CD4-positive, alpha-beta T cell treated with Interleukin-6 for 4 hours (primary cell): ENCODE measurements at regions not wholly inside any gene's neighbourhood (a gene's known extent, or its start where the extent isn't known, plus 50 kb on each side); places are given as distances from the start of the nearest gene placed in this dataset.
"Not testable (repeated sequence)": the region's sequence is repeated elsewhere in the genome, so short reads cannot be mapped to it uniquely, and the experiment has no call there.

Experiments
- DNase-seq: peaks from one replicate; pipeline ENCODE4 v3.0.0-alpha.2; 2020; ENCODE audit warnings: mixed read lengths

DNA sequence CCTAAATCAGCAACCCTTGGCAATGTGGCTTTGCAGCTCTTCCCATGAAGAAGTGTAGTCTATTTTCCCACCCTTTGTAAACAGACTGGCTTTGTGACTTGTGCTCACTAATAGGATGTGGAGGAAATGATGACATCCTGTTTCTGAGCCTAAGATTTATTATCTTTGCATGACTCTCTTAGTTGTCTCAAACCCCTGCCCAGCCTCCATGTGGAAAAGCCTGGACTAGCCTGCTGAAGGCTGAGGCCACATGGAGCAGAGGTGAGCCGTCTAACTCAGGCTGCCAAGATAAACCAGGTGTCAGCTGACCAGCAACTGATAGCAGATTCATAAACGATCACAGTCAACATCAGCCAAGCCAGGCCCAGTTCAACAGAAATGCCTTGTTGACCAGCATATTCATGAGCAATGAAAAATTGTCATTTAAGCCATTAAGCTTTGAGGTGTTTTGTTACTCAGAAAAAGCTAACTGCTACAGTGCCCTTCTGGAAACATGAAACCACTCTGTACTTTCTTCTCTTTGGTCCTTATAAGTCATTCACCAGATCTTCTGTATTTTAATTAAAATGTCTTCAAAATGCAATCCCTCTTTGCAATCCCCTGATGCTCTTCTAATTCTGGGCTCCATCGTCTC is 586.3 kb upstream of the ANKRD30A start:
- no peak for DNase-seq

DNA sequence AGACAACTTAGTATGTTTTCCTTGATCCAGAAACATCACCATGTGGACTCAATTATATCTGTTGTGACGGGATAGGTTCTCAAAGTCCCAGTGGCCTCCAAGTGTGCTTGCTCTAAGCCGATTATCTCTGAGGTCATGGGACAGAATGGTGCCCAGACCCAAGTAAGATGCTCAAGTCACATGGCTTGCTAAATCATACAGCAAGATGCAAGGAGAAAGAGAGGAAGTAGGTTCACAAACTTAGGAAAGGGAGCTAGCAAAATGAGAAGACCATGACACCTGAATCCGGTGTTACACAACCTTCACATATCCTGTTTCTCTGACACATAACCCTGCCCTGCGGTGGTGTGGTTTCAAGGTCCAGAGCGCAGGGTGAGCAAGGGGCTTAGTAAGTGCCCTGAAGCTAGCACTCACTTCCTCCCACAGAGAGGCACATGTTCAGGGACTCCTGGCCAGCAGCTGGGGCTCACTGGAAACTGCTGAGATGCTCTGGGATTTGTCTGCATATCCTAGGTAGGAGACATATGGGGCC is 590.9 kb upstream of the ANKRD30A start:
- DNase-seq: no peak

DNA sequence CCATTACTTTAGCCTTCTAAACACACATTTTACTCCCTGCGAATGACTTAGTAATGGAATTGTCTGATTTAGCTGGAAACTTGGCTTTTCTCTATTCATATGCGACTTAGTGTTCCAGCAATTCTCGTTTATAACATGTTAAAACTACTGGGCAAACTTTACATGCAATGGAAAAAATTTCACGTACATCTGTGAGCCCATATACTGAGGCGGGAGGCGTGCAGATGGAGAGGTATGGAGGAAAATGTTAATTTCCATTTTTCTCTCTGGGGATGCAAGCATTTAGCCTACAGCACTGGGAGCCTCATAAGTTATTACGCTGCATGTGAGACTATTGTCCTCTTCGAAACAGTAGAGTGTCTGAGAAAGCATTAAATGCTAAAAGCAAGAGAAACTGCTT is 591.5 kb upstream of the ANKRD30A start:
- no peak for DNase-seq

DNA sequence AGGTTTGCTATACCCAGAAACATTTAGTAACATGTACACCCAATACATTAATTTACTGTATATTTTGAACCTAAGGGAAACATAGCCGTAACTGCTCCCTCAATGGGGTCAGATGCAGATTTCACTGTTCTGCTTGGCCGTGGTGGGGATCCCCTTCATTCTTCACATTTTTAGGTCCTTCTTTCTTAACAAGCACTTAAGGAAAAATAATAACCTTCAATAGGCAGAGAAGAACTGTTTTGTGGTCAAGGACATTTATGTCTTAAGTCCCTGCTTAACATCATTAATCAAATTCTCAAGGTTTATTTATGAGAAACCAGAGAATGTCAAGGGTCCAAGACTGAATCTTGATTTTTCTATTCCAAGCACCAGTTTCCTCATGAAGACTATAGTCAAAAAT is 592.1 kb upstream of the ANKRD30A start:
- no peak for DNase-seq

DNA sequence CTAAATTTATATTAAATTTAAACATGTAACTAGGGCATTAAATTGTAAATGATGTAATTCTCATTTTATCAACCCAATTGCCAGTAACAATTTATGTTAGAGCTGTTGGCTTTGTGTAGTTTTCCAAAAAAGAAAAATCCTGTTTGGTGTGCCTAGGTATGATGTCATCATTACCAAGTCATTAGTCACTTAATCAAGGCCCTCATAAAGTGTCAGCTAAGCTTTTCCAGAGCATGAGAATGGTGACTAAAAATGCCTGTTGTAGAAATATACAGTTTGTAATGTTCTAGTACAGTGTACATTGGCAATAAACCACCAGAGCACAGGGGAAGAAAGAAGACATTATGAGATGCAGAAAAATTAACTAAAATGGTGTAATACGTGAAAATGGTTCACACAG is 593.8 kb upstream of the ANKRD30A start:
- DNase-seq: no peak

DNA sequence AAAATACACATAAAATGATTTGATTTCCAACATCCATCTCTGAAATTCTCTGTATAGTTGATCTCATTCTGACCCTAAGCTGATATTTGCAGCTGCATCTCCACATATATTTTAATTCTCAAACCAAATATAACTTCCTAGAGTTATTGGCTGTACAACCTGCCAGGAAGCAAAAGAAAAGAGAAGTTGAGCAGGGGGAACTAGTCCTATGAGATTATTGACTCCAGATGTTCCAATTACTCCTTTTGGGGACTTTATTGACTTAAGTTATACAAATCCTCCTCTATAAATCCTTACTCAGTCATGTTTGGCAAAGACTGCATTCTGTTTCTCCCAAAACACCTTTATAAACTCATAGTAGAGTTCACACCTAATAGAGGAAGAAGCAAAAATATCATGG is 599.4 kb upstream of the ANKRD30A start:
- DNase-seq: no peak

DNA sequence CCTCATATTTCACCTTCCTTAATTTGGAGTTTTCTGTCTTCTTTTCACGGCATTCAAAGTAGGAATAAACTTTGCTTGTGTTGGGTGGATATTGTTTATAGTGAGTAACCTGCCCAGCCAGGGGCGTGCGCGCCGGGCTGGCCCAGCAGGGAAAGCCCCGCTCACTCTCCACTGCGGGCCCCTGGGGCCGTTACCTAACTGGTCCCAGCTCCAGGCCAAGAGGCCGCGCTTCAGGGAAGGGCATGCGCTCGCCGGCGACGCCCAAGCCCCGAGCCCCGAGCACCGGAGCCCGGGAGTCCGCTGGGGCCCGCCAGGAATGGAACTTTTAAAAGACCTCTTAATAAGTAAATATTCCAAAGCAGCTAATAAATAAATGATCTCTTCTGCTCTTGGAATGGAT is 601.3 kb upstream of the ANKRD30A start:
- DNase-seq: not testable (repeated sequence)

DNA sequence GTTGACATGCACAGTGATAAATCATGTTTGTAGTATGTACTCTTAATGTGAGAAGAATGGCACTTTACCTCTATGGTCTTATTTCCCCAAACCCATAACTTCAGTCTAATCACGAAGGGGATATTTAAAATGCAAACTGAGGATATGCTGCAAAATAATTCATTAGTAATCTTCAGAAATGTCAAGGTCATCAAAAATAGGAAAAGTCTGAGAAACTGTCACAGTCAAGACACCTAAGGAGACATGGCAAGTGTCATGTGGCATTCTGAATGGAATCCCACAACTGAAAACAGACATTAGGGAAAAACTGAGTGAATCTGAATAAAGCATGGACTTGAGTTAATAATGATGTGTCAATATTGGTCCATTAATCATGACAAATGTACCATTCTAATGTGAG is 605.5 kb upstream of the ANKRD30A start:
- no peak for DNase-seq

DNA sequence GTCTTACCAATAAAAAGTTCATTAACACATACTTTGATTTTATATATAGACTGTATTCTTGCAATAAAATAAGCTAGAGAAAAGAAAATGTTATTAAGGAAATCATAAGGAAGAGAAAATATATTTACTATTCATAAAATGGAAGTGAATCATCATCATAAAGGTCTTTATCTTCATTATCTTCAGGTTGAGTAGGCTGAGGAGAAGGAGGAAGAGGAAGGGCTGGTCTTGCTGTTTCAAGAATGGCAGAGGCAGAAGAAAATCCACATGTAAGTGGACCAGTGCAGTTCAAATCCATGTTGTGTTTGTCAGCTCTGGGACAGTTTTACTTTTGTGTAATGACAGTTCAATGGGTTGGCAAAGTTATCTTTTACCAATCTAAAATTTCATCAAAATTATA is 609.1 kb upstream of the ANKRD30A start:
- no peak for DNase-seq

DNA sequence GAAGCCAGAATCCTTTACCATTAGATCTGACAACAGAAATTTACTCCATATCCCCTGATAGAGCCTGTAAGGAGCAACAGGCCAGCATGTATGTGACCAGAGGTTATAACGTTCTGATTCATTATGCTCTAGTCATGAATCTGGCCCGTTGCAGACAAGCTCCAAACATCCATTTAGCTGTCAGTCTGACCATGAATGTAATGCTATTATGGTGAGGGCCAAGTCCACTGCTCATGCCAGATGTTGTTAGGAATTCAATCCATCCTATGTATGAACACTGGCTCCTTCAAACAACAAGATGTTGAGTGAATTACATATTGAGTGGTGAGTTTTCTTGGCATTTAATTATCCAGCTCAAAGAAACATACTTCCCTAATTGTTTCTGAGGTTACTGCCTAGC is 610.1 kb upstream of the ANKRD30A start:
- DNase-seq: no peak

DNA sequence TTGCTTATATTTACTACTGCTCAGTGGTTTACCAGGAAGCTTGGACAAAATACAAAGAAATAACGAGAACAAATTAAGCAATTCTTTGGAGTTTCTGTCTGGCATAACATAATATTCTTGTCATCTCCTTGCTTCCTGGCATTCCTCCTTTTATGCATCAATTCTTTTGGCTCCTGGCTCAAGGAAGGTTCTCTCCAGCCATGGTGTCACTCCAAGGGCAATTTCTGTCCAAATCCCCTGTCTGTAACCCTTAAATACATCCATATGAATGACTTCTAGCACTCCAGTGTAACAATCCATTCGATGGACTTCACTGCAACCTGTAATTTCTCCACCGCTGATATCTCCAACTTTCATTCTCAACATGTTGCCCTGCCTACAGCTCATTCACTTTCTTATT is 617.7 kb upstream of the ANKRD30A start:
- DNase-seq: no peak

DNA sequence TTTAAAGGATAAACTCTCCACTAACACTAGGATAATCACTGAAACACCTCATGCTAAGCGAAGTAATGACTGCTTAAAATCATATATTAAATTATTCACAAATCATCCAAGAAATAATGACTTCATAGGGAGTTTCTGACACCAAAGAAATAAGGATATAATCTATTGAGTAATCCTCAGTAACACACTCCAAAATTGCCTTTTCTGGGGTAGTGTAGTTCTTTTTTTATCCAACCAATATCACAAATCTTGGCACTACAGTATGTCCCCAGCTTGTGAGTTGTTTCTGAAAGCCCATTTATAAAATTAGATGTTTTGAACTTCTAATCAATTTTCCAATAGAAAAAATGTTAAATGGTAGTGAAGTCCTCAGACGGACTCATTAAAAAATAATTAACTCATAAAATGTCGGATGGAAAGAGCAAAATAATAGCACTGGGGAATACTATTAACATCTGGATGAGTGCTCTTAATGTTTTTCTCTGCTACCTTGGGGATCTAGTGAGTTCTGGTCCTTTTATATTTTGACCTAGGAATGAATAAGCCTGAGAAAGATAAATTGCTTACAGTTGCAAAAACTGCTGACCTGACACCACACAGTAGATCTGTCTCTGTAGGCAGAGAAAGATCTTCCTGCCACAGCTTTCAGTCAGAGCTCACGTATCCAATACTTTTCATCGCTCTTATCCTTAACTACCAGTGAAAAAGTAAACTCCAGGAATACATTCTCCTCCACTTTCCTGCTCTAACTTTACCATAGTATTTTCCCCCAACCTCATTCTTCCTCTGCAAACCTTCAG is 618.5 kb upstream of the ANKRD30A start:
- DNase-seq: no peak

DNA sequence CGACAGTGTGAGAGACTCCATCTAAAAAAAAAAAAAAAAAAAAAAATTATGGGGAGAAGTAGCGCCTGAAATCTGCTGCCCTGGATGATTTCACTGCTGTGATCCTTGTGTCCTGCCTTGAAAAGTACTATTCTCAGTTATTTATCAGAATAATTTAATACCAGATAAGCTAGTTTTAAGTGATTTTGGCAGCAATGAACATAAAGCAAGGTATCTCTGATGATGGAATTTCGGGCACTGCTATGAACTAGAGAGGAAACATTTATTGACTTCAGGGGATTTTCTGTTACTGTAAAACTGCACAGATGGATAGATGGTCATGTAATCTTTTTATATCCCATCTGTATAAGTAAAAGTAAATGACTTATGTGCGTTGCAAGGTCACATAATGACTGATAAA is 619.1 kb upstream of the ANKRD30A start:
- no peak for DNase-seq

DNA sequence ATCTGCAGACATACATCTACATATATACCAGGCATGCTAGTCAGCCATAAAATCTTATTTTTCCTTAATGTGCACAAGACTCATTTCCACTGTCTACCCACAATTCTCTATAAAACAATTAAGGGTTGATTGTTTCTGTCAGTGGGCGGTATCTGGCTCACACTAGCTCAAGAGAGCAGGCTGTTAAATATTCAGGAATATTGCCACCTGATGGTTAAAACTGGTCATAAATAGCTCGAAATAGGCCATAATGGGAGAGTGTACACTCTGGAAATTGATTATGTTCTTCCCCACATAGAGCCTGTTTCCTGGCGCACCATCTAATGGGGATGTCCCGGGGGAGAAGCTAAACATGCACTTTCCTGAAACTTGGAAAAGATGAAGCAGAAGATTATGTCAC is 620.6 kb upstream of the ANKRD30A start:
- no peak for DNase-seq

DNA sequence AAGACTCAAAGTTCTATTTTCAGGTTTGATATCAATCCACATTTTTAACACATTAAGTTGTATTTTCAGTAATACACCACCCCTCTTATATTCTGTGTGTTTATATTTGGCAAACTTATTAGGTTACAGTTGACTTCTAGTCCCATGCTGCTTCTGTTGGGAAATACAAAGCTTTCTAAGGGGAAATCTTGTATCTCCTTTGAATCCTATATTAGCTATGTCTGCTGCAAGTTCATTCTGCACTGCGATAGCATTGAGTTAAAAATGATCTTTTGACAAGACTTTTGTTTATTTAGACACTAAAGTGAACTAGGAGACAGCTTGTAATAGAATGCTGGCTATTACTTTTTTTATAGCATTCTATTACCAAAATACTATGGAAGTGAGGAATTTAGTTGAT is 625.1 kb upstream of the ANKRD30A start:
- DNase-seq: no peak

DNA sequence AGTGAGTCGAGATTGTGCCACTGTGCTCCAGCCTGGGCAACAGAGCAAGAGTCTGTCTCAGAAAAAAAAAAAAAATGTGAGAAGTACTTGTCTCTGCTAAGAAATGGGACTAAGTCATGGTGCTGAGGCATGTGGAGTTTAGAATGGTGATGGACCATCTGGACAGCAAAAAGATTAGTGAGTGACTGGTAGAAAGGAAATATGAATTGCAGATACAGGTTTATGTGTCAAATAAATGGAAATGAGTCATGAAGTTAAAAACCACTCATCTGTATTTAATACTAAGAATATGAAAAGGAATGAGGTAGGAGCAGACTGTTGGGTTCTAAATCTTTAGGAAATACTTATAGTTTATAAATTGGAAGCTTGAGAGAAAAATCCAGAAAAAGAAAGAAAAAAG is 625.7 kb upstream of the ANKRD30A start:
- DNase-seq: no peak

DNA sequence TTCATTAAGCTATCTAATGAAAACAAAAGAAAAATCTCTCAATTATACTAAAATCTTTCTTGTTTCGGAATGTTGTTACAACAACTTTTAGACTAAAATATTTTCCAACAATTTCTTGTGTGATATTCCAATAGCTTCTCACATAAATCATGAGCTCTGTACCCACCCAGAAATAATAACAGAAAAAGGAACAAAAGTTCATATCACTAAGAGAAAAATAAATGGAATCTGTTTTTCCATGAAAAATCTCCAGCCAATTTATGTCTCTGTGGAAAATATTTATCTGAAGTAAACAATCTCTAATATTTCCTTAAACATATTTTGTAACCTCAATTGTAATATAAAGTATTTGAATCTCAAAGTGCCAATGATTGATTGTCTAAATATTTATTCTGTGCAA is 628.6 kb upstream of the ANKRD30A start:
- no peak for DNase-seq

DNA sequence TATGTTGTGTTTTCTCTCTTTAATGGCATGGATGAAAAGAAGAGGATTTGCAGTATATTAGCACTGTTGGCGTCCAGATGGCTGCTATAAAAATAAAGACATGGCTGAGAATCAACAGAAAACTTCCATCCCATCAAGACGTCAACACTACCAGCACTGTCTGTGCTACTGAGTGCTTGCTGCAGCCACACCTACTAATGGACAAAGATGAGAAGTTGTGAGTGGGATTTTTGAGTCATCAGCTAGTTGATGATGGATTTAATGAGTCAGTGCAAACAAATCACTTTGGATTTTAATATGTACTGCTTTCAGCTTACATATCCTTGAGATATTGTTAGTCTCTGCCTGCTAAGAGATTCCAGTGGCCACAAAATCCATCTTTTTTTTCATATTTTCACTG is 631.0 kb upstream of the ANKRD30A start:
- no peak for DNase-seq

DNA sequence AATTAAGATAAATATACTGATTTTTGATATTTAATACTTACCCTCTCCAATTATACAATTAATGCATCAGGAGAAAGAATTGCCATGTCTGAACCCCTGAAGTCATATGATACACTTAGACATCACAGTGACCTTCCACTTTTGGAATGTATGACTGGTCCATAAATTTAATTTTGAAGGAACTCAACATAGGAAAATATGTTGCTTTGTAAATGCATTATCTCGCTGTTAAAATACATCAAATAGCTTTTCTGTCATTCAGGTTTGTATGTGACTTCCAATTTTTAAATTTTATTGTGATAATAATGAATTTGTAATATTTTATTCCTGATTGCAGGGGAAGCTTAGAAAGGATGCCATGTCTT is 631.9 kb upstream of the ANKRD30A start:
- no peak for DNase-seq

DNA sequence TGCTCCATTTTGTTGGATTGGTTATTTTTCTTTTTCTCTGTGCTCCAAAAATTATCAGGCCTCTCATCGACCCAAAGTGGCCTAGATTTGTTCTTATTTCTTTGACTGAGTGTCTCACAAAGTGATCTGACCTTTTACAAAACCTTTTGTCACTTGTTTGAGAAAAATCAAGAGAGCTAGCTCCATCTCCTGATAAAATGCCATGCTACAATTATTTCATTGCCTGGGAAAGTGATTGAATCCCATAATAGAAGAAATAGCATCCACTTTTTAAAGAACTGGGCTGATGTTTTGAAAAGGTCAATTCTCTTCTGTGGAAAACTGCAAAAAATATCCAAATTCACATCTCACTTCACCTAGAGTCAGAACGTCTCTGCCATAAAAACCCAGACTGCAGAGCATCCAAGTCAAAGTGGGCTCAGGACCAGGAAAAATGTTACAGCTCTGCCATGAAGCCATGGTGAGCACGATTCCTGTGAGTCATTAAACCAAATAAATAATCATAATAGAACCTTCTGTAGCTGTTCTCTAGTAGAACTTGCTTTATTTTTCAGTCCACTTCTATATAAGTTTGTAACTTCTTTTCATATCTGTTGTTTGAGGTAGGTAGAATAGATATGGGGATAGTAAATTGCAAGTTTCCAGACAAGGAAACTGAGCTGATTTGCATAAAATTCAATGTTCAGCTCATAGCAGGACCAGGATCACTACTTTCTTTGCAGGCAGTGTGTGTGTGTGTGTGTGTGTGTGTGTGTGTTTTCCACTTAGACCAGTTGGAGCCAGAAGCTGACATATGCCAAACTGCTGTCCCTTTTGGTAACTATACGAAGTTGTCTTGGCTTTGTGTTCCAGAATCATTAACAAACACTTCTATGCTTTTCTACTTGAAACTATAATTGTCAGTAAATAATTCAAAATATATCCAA is 632.5 kb upstream of the ANKRD30A start:
- DNase-seq: no peak

DNA sequence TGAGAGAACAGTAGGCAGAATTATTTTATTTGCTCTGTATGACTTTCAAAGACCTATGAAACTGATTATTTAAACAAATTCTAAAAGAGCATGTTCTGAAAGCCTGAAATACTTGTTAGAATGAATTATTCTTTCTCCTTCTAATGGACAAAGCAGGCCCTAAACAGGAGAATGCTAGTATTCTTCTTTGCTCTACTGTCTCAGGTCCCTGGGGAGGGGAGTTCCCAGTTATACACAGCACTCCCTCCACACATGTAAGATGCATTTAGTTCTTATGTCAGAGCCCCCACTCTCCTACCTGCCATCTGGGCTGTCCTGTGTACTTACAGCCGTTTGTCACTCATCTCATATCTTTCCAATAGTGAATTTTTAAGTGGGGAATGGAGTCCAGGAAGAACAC is 633.5 kb upstream of the ANKRD30A start:
- DNase-seq: no peak

DNA sequence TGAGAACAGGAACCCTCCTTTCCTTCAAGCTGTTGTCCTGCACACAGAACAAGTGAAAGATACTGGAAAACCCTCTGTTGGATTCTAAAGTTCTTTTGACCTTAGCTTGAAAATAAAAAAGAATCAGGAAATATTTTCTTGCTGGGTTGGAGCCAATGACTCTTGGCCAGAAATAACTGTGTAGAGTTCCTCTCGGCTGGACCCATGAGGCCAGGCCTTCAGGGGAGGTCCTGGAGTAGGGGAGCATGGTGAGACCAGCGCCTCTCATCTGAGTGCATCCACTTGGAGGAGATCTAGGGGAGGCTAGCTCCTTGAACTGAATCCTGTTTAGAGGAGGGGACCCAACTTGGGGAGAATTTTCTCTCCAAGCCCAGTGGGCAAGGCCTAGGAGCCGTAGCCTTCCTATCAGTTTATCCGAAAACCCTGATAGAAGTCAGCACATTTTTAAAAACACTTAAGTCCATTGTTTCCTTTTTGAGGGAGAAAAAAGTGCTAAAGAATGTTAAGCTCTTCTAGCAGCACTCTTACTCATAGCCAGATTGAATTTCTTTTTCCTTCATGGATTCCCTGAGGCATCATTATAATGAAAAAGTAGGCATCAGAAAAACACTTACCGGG is 635.7 kb upstream of the ANKRD30A start:
- no peak for DNase-seq

DNA sequence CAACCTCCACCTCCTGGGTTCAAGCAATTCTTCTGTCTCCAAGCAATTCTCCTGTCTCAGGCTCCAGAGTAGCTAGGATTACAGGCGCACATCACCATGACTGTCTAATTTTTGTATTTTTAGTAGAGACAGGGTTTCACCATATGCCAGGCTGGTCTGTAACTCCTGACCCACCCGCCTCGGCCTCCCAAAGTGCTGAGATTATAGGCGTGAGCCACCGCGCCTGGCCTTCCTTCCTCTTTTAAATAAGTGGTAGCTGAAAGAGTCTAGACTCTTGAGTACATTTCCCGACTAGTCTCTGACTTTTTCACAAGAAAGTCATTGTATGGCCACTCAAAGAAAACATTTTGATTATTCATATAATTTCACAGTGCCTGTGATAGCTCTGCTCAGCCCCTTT is 636.2 kb upstream of the ANKRD30A start:
- DNase-seq: no peak
